Upper lobe of left lung (tissue), 4 donors: ENCODE measurements at regions not wholly inside any gene's neighbourhood (a gene's known extent, or its start where the extent isn't known, plus 50 kb on each side); places are given as distances from the start of the nearest gene placed in this dataset.

Source experiments
- POLR2A ChIP-seq, 4 donors: fragments of 450-650 bp; IDR thresholded peaks; one replicate each; pipeline ENCODE4 v1.5.1; 2016 to 2017; ENCODE audit warnings: antibody characterized with exemption in 4 of 4, mild to moderate bottlenecking in 2 of 4
- POLR2AphosphoS5 ChIP-seq, 2 donors: sonication (generic); formaldehyde crosslinking; IDR thresholded peaks; one replicate each; pipeline ENCODE4 v1.5.1; 2017; ENCODE audit warnings: antibody characterized with exemption in 2 of 2
- TF ChIP-seq, protein P1 (sequence below), 6 experiments: fragments of 450-650 bp in 4 of 6; fragments of 200-600 bp in 2 of 6; sonication (generic) in 2 of 6; IDR thresholded peaks; one replicate each; pipeline ENCODE4 v1.5.1; 2016 to 2019; ENCODE audit warnings: antibody characterized with exemption in 6 of 6

DNA sequence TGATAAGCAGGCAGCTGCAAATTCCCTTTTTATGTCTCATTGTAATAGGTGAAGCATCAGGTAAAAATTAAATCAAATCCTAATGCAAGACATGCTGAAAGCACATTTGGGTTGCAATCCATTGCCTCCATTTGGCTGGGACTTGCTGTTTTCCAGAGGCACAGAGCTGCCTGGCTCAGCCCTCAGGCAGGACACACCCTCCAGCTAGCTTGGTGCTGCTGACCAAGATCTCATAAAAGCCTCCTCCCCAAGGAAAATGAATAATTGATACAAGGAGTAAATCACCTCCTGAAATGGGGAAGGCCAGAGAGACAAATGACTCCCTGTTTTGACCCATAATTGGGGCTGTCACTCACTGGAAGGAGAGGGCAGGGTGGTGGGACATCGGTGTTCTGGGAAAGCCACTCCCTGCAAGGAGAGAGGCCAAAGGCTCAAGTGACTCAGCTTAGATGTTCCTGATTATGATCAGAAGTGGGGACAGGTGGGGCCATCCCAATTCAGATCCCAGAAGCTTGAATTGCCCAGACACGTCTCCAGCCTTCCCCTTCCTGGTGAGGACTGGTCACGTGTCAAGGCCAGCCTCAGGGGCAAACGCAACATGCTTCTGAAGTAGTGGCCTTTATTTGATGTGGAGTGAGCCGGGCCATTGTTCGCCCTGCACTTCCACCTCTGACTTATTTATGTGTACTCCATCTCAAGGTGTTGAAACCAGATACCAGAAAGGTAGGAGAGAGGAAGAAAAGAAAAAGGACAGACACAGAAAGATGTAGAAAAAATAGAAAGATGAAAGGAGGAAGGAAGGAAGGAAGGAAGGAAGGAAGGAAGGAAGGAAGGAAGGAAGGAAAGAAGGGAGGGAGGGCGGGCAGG lies 773.7 kb downstream of the BCL11B start:
- TF ChIP-seq, protein P1, sequence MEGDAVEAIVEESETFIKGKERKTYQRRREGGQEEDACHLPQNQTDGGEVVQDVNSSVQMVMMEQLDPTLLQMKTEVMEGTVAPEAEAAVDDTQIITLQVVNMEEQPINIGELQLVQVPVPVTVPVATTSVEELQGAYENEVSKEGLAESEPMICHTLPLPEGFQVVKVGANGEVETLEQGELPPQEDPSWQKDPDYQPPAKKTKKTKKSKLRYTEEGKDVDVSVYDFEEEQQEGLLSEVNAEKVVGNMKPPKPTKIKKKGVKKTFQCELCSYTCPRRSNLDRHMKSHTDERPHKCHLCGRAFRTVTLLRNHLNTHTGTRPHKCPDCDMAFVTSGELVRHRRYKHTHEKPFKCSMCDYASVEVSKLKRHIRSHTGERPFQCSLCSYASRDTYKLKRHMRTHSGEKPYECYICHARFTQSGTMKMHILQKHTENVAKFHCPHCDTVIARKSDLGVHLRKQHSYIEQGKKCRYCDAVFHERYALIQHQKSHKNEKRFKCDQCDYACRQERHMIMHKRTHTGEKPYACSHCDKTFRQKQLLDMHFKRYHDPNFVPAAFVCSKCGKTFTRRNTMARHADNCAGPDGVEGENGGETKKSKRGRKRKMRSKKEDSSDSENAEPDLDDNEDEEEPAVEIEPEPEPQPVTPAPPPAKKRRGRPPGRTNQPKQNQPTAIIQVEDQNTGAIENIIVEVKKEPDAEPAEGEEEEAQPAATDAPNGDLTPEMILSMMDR (IDR thresholded peaks at IDR 0.05), result no peak
- no peak for TF ChIP-seq POLR2AphosphoS5 (IDR thresholded peaks at IDR 0.05)
- TF ChIP-seq POLR2A (IDR thresholded peaks at IDR 0.05), result no peak
